ENCODE measurements at regions not wholly inside any gene's neighbourhood (a gene's known extent, or its start where the extent isn't known, plus 50 kb on each side); places are given as distances from the start of the nearest gene placed in this dataset.

GRCh38 chr12:94879542-94879941 is 124.0 kb downstream of the NDUFA12 start:
- no peak overlapping the region for H3K27ac ChIP-seq (ENCODE audit: low read depth in 1 of 2, low read length in 2 of 2)
- no peaks in the 10 kb centered on the region for H3K79me2 ChIP-seq (ENCODE audit: insufficient read depth, low read length)
- peaks cover 0 to 2% of the 10 kb centered on the region in 2 donors for H3K9me3 ChIP-seq (replicated peaks in 1 of 2; ENCODE audit: control insufficient read depth in 1 of 2, insufficient read depth in 1 of 2, low read length in 2 of 2)
- no peak overlapping the region for H3K27ac Mint-ChIP-seq
- no peaks in the 10 kb centered on the region for H3K36me3 Mint-ChIP-seq
- no peaks in the 10 kb centered on the region for H3K4me1 Mint-ChIP-seq
- intact Hi-C loops (cut with micrococcal nuclease): no loop called here
- DNase-seq: no peak
- no peaks in the 10 kb centered on the region for H3K36me3 ChIP-seq (replicated peaks in 1 of 2; ENCODE audit: control insufficient read depth in 1 of 2, insufficient read depth in 2 of 2, low read length in 2 of 2)
- H3K4me2 ChIP-seq (replicated peaks; ENCODE audit: extremely low read depth, low read length, poor library complexity, severe bottlenecking): no peak overlapping the region
- H3K27me3 ChIP-seq (ENCODE audit: control insufficient read depth in 2 of 2, insufficient read depth in 2 of 2, low read length in 2 of 2): peaks cover 16 to 40% of the 10 kb centered on the region in 2 donors
- no peak overlapping the region for H3K4me3 Mint-ChIP-seq
- no peak overlapping the region for H3K9ac ChIP-seq (ENCODE audit: insufficient read depth, low read length, poor library complexity, severe bottlenecking)
- H3K9me3 Mint-ChIP-seq: peaks cover 0 to 3% (median under 1%) of the 10 kb centered on the region in 7 donors
- no peaks in the 10 kb centered on the region for H3K4me1 ChIP-seq (ENCODE audit: control insufficient read depth in 1 of 2, insufficient read depth in 2 of 2, low read length in 2 of 2)
- TF ChIP-seq CTCF (IDR thresholded peaks at IDR 0.05): no peak
- H3K27me3 Mint-ChIP-seq (ENCODE audit: low read depth in 3 of 3): peaks cover 28 to 47% (median 30%) of the 10 kb centered on the region in 3 donors
- WGBS (ENCODE audit: insufficient coverage): no CpG with 5 or more reads among the region's 5 CpGs
- no peak overlapping the region for H2AFZ ChIP-seq (ENCODE audit: insufficient read depth, low read depth, low read length, poor library complexity, severe bottlenecking)
- no peak overlapping the region for H3K4me3 ChIP-seq (replicated peaks in 1 of 3; ENCODE audit: low read depth in 2 of 3, low read length in 3 of 3)
- no peaks in the 10 kb centered on the region for H4K20me1 ChIP-seq (ENCODE audit: insufficient read depth, low read length)

- WGBS (ENCODE audit: insufficient coverage): no CpG with 5 or more reads among the region's 5 CpGs
- Mint-ChIP-seq H3K4me1 (peaks cover 11% of the 10 kb centered on the region), H3K36me3 (peaks cover 0 to 3% of the 10 kb centered on the region in 2 donors), H3K27me3 (ENCODE audit: low read depth in 3 of 3) (peaks cover 57 to 72% (median 61%) of the 10 kb centered on the region in 3 donors), H3K27ac (no peak overlapping the region), H3K9me3 (peaks cover 0 to 9% (median 8%) of the 10 kb centered on the region in 7 donors), H3K4me3 (peak overlapping the region in 1 of 2 donors; percentile 70)
- no peak overlapping the region for H3K4me3 ChIP-seq (replicated peaks in 1 of 3; ENCODE audit: low read depth in 2 of 3, low read length in 3 of 3)
- H3K79me2 ChIP-seq (ENCODE audit: insufficient read depth, low read length): no peaks in the 10 kb centered on the region
- H2AFZ ChIP-seq (ENCODE audit: insufficient read depth, low read depth, low read length, poor library complexity, severe bottlenecking): no peak overlapping the region
- peaks cover 7 to 13% of the 10 kb centered on the region in 2 donors for H3K4me1 ChIP-seq (ENCODE audit: control insufficient read depth in 1 of 2, insufficient read depth in 2 of 2, low read length in 2 of 2)
- H3K9me3 ChIP-seq (replicated peaks in 1 of 2; ENCODE audit: control insufficient read depth in 1 of 2, insufficient read depth in 1 of 2, low read length in 2 of 2): peaks cover 0 to 7% of the 10 kb centered on the region in 2 donors
- H4K20me1 ChIP-seq (ENCODE audit: insufficient read depth, low read length): no peaks in the 10 kb centered on the region
- peak; percentile 1 to 10 (median 2) for DNase-seq
- no peak overlapping the region for H3K9ac ChIP-seq (ENCODE audit: insufficient read depth, low read length, poor library complexity, severe bottlenecking)
- H3K27ac ChIP-seq (ENCODE audit: low read depth in 1 of 2, low read length in 2 of 2): no peak overlapping the region
- intact Hi-C loops (cut with micrococcal nuclease): no loop called here
- H3K4me2 ChIP-seq (replicated peaks; ENCODE audit: extremely low read depth, low read length, poor library complexity, severe bottlenecking): no peak overlapping the region
- peaks cover 49 to 75% of the 10 kb centered on the region in 2 donors for H3K27me3 ChIP-seq (ENCODE audit: control insufficient read depth in 2 of 2, insufficient read depth in 2 of 2, low read length in 2 of 2)
- TF ChIP-seq CTCF (IDR thresholded peaks at IDR 0.05): no peak
- H3K36me3 ChIP-seq (replicated peaks in 1 of 2; ENCODE audit: control insufficient read depth in 1 of 2, insufficient read depth in 2 of 2, low read length in 2 of 2): no peaks in the 10 kb centered on the region
These were observed 128.0 kb downstream of the NDUFA12 start for GRCh38 chr12:94875525-94875924.

All from CD14-positive monocyte (primary cell).